Esophagus squamous epithelium (tissue), 5 donors: ENCODE measurements at regions not wholly inside any gene's neighbourhood (a gene's known extent, or its start where the extent isn't known, plus 50 kb on each side); places are given as distances from the start of the nearest gene placed in this dataset.

Experiments used
- DNase-seq: peaks from one replicate; lab custom pipeline; 2025; lab: John Stamatoyannopoulos, UW
- H3K27ac ChIP-seq, 4 donors: fragments of 200-600 bp; sonication (generic); one replicate each; pipeline ENCODE4 v1.5.1; 2016 to 2019; ENCODE audit warnings: mild to moderate bottlenecking in 1 of 4
- H3K27me3 ChIP-seq, 4 donors: fragments of 200-600 bp; sonication (generic); 1 replicate in 3 of 4; 2 replicates in 1 of 4; pipeline versions ENCODE4 v1.5.1 to v1.6.0; 2017 to 2021; ENCODE audit warnings: antibody characterized with exemption in 1 of 4
- H3K36me3 ChIP-seq, 3 donors: fragments of 200-600 bp; sonication (generic); one replicate each; pipeline ENCODE4 v1.5.1; 2016 to 2019
- H3K4me1 ChIP-seq, 3 donors: fragments of 200-600 bp; sonication (generic); one replicate each; pipeline ENCODE4 v1.5.1; 2017 to 2019
- H3K4me3 ChIP-seq, 4 donors: fragments of 200-600 bp; sonication (generic); 1 replicate in 3 of 4; 2 replicates in 1 of 4; pipeline ENCODE4 v1.5.1; 2016 to 2019; ENCODE audit warnings: mild to moderate bottlenecking in 2 of 4, moderate library complexity in 1 of 4
- H3K9me3 ChIP-seq, 3 donors: fragments of 200-600 bp; sonication (generic); one replicate each; pipeline ENCODE4 v1.5.1; 2016 to 2019
- CTCF ChIP-seq, 6 experiments: fragments of 450-650 bp in 4 of 6; fragments of 200-600 bp in 2 of 6; sonication (generic) in 2 of 6; IDR thresholded peaks; one replicate each; pipeline ENCODE4 v1.5.1; 2016 to 2019; ENCODE audit warnings: antibody characterized with exemption in 6 of 6, mild to moderate bottlenecking in 4 of 6, moderate library complexity in 4 of 6
- POLR2A ChIP-seq, 4 donors: fragments of 450-650 bp; IDR thresholded peaks; one replicate each; pipeline ENCODE4 v1.6.1; 2017; ENCODE audit warnings: antibody characterized with exemption in 4 of 4, mild to moderate bottlenecking in 4 of 4, moderate library complexity in 3 of 4
- WGBS, 2 donors: methylation state at CpG; one replicate each; pipeline ENCODE4 v1.1.5; 2018; 5-methylcytosine and 5-hydroxymethylcytosine counted together
- intact Hi-C: fragments of 100-400 bp; cut with DNase I; formaldehyde crosslinking; loops from one replicate; pipeline ENCODE4 v1.15.0; 2022
- donor health status: DM: yes; HTN: yes; CAD: no.

DNA sequence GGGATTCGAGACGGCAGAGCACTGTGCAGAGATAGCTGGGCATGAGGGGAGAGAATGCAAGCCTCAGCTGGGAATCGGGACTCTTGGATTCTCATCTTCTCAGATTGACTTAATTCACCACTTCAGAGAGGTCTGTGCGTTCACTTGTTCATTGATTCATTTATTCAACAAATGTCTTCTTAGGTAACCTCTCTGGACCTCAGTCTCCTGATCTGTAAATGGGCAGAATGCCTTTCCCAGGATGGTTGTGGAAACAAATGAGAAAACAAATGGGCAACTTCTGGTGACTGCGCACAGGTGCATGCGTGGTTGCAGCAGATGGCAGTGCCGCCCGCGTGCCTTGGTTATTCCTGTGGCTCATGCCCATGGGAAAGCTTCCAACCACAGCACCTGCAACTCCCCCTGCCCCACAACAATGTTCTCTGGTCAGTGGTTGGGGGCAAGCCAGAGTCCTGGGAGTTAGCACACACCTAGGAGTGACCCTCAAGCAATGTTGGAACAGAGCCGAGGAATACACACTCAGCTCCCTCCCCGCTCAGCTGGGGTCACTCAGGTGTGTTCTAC is 110.1 kb upstream of the RUNX3 start:
- Histone ChIP-seq H3K9me3 (no peaks in the 10 kb centered on the region), H3K27ac (no peak overlapping the region), H3K27me3 (peaks cover 0 to 37% (median 0%) of the 10 kb centered on the region in 4 donors), H3K4me1 (no peaks in the 10 kb centered on the region), H3K4me3 (no peak overlapping the region), H3K36me3 (no peaks in the 10 kb centered on the region)
- 82 to 85% methylated on average over 6 to 10 of the region's 11 CpGs for WGBS, 2 donors
- no peak for DNase-seq
- TF ChIP-seq CTCF (IDR thresholded peaks at IDR 0.05): no peak
- no peak for TF ChIP-seq POLR2A (IDR thresholded peaks at IDR 0.05)
- intact Hi-C loops: no loop called here

- TF ChIP-seq CTCF (IDR thresholded peaks at IDR 0.05) (no peak), POLR2A (IDR thresholded peaks at IDR 0.05) (no peak)
Measured at GRCh38 chr1:25039229-25039628, 109.2 kb upstream of the RUNX3 start.

GRCh38 chr1:25038699-25039098 is 108.6 kb upstream of the RUNX3 start:
- TF ChIP-seq CTCF (IDR thresholded peaks at IDR 0.05) (no peak), POLR2A (IDR thresholded peaks at IDR 0.05) (no peak)
- Histone ChIP-seq H3K27me3 (peaks cover 0 to 47% (median 0%) of the 10 kb centered on the region in 4 donors), H3K36me3 (no peaks in the 10 kb centered on the region), H3K4me1 (peaks cover 0 to 9% (median 0%) of the 10 kb centered on the region in 3 donors), H3K9me3 (no peaks in the 10 kb centered on the region), H3K27ac (no peak overlapping the region), H3K4me3 (no peak overlapping the region)
- intact Hi-C loops: no loop called here
- WGBS, 2 donors: 62 to 72% methylated on average over 3 of the region's 4 CpGs
- no peak for DNase-seq

More at GRCh38 chr1:25039229-25039628, 109.2 kb upstream of the RUNX3 start:
- Histone ChIP-seq H3K27me3 (peaks cover 0 to 46% (median 0%) of the 10 kb centered on the region in 4 donors), H3K4me3 (no peak overlapping the region), H3K4me1 (peaks cover 0 to 4% (median 0%) of the 10 kb centered on the region in 3 donors), H3K9me3 (no peaks in the 10 kb centered on the region), H3K27ac (no peak overlapping the region), H3K36me3 (no peaks in the 10 kb centered on the region)
- WGBS, 2 donors: 35 to 60% methylated on average over 2 of the region's 8 CpGs
- intact Hi-C loops: no loop called here
- no peak for DNase-seq

GRCh38 chr1:25037174-25038074 is 107.3 kb upstream of the RUNX3 start:
- intact Hi-C loops: no loop called here
- no peak for DNase-seq
- Histone ChIP-seq H3K27me3 (peaks cover 0 to 39% (median 0%) of the 10 kb centered on the region in 4 donors), H3K4me3 (no peak overlapping the region), H3K27ac (no peak overlapping the region), H3K36me3 (no peaks in the 10 kb centered on the region), H3K4me1 (peaks cover 0 to 21% (median 3%) of the 10 kb centered on the region in 3 donors), H3K9me3 (no peaks in the 10 kb centered on the region)
- WGBS, 2 donors: 47 to 49% methylated on average over 8 to 9 of the region's 11 CpGs
- TF ChIP-seq CTCF (IDR thresholded peaks at IDR 0.05) (peak; percentile 36 to 72 (median 62)), POLR2A (IDR thresholded peaks at IDR 0.05) (no peak)

DNA sequence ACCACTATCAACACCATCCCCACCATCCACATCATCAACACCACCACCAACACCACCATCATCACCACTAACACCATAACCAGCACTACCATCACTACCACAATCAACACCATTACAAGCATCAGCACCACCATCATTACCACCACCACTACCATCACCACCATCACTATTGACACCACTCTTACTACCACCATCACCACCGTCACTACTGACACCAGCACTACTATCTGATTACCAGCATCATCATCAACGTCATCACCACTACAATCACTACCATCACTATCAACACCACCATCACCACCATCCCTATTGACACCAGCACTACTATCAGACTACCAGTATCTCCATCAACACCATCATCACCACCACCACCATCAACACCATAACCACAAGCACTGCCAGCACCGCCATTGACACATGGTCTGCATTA is 106.1 kb upstream of the RUNX3 start:
- no peaks in the 10 kb centered on the region for H3K9me3 ChIP-seq
- TF ChIP-seq CTCF (IDR thresholded peaks at IDR 0.05) (no peak), POLR2A (IDR thresholded peaks at IDR 0.05) (no peak)
- WGBS, 2 donors: 88 to 90% methylated on average over 3 of the region's 3 CpGs
- no peaks in the 10 kb centered on the region for H3K36me3 ChIP-seq
- H3K27ac ChIP-seq: no peak overlapping the region
- no peak for DNase-seq
- H3K27me3 ChIP-seq: peaks cover 0 to 29% (median 0%) of the 10 kb centered on the region in 4 donors
- intact Hi-C loops: no loop called here
- no peak overlapping the region for H3K4me3 ChIP-seq
- H3K4me1 ChIP-seq: peaks cover 0 to 28% (median 3%) of the 10 kb centered on the region in 3 donors
